ENCODE measurements at regions not wholly inside any gene's neighbourhood (a gene's known extent, or its start where the extent isn't known, plus 50 kb on each side); places are given as distances from the start of the nearest gene placed in this dataset.

- TF ChIP-seq, protein P1, sequence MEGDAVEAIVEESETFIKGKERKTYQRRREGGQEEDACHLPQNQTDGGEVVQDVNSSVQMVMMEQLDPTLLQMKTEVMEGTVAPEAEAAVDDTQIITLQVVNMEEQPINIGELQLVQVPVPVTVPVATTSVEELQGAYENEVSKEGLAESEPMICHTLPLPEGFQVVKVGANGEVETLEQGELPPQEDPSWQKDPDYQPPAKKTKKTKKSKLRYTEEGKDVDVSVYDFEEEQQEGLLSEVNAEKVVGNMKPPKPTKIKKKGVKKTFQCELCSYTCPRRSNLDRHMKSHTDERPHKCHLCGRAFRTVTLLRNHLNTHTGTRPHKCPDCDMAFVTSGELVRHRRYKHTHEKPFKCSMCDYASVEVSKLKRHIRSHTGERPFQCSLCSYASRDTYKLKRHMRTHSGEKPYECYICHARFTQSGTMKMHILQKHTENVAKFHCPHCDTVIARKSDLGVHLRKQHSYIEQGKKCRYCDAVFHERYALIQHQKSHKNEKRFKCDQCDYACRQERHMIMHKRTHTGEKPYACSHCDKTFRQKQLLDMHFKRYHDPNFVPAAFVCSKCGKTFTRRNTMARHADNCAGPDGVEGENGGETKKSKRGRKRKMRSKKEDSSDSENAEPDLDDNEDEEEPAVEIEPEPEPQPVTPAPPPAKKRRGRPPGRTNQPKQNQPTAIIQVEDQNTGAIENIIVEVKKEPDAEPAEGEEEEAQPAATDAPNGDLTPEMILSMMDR (IDR thresholded peaks at IDR 0.05) = no peak
- no peak for TF ChIP-seq EZH2 (IDR thresholded peaks at IDR 0.05)
- no peak for TF ChIP-seq EZH2phosphoT487 (IDR thresholded peaks at IDR 0.05)
Observed at GRCh38 chr5:111655169-111655924, 101.6 kb downstream of the NREP start.
